ENCODE measurements at regions not wholly inside any gene's neighbourhood (a gene's known extent, or its start where the extent isn't known, plus 50 kb on each side); places are given as distances from the start of the nearest gene placed in this dataset.

GRCh38 chr19:30846102-30846501, 473.9 kb downstream of the ZNF536 start:
- peaks cover 2% of the 10 kb centered on the region for H3K9me3 Mint-ChIP-seq
- H3K79me2 ChIP-seq (ENCODE audit: low read depth) = no peaks in the 10 kb centered on the region
- peaks cover 8% of the 10 kb centered on the region for H3K27me3 Mint-ChIP-seq (ENCODE audit: insufficient read depth, low read depth)
- peaks cover 6% of the 10 kb centered on the region for H3K4me1 Mint-ChIP-seq
- no peak for DNase-seq (ENCODE audit: low spot score)
- H3K4me1 ChIP-seq = no peaks in the 10 kb centered on the region
- H3F3A ChIP-seq (ENCODE audit: low read depth) = no peaks in the 10 kb centered on the region
- no peaks in the 10 kb centered on the region for H4K20me1 ChIP-seq (ENCODE audit: low read depth)
- no peak overlapping the region for H3K27ac Mint-ChIP-seq
- H3K4me3 ChIP-seq = no peak overlapping the region
- no peak overlapping the region for H2AFZ ChIP-seq (replicated peaks)
- H3K4me2 ChIP-seq = no peak overlapping the region
- H3K9me3 ChIP-seq (ENCODE audit: low read depth) = no peaks in the 10 kb centered on the region
- no peak overlapping the region for H3K4me3 Mint-ChIP-seq
- no peaks in the 10 kb centered on the region for H3K36me3 Mint-ChIP-seq
- TF ChIP-seq EZH2 (IDR thresholded peaks at IDR 0.05) = no peak
- TF ChIP-seq EZH2phosphoT487 (IDR thresholded peaks at IDR 0.05) = no peak
- TF ChIP-seq CTCF (IDR thresholded peaks at IDR 0.05) = no peak
- H3K9ac ChIP-seq = no peak overlapping the region
- no peaks in the 10 kb centered on the region for H3K27me3 ChIP-seq
- H3K36me3 ChIP-seq = no peaks in the 10 kb centered on the region
- no peak overlapping the region for H3K27ac ChIP-seq

- H3K4me1 ChIP-seq = no peaks in the 10 kb centered on the region
- no peaks in the 10 kb centered on the region for H3K36me3 ChIP-seq
- no peak overlapping the region for H3K27ac ChIP-seq
- no peaks in the 10 kb centered on the region for H3F3A ChIP-seq (ENCODE audit: low read depth)
- H4K20me1 ChIP-seq (ENCODE audit: low read depth) = no peaks in the 10 kb centered on the region
- H3K9me3 Mint-ChIP-seq = peaks cover 5% of the 10 kb centered on the region
- DNase-seq (ENCODE audit: low spot score) = no peak
- H3K36me3 Mint-ChIP-seq = no peaks in the 10 kb centered on the region
- no peaks in the 10 kb centered on the region for H3K9me3 ChIP-seq (ENCODE audit: low read depth)
- no peak overlapping the region for H3K4me3 Mint-ChIP-seq
- H3K4me2 ChIP-seq = no peak overlapping the region
- H3K9ac ChIP-seq = no peak overlapping the region
- H3K4me1 Mint-ChIP-seq = no peaks in the 10 kb centered on the region
- H3K27ac Mint-ChIP-seq = no peak overlapping the region
- TF ChIP-seq EZH2 (IDR thresholded peaks at IDR 0.05) = no peak
- TF ChIP-seq EZH2phosphoT487 (IDR thresholded peaks at IDR 0.05) = no peak
- no peak for TF ChIP-seq CTCF (IDR thresholded peaks at IDR 0.05)
- peaks cover 2% of the 10 kb centered on the region for H3K27me3 Mint-ChIP-seq (ENCODE audit: insufficient read depth, low read depth)
- H3K4me3 ChIP-seq = no peak overlapping the region
- H2AFZ ChIP-seq (replicated peaks) = no peak overlapping the region
- H3K27me3 ChIP-seq = no peaks in the 10 kb centered on the region
- H3K79me2 ChIP-seq (ENCODE audit: low read depth) = no peaks in the 10 kb centered on the region
Observed at GRCh38 chr19:30842926-30843325, 470.7 kb downstream of the ZNF536 start.

- no peak overlapping the region for H3K4me3 Mint-ChIP-seq
- H3K4me1 Mint-ChIP-seq = no peaks in the 10 kb centered on the region
- Histone ChIP-seq H3K36me3 (no peaks in the 10 kb centered on the region), H3K4me3 (no peak overlapping the region), H3K9ac (no peak overlapping the region), H3K4me1 (no peaks in the 10 kb centered on the region), H3K79me2 (ENCODE audit: low read depth) (no peaks in the 10 kb centered on the region), H3K27ac (no peak overlapping the region), H4K20me1 (ENCODE audit: low read depth) (no peaks in the 10 kb centered on the region), H3K9me3 (ENCODE audit: low read depth) (no peaks in the 10 kb centered on the region), H2AFZ (replicated peaks) (no peak overlapping the region), H3F3A (ENCODE audit: low read depth) (no peaks in the 10 kb centered on the region), H3K27me3 (no peaks in the 10 kb centered on the region), H3K4me2 (no peak overlapping the region)
- peaks cover 4% of the 10 kb centered on the region for H3K27me3 Mint-ChIP-seq (ENCODE audit: insufficient read depth, low read depth)
- no peaks in the 10 kb centered on the region for H3K36me3 Mint-ChIP-seq
- no peak overlapping the region for H3K27ac Mint-ChIP-seq
- TF ChIP-seq EZH2phosphoT487 (IDR thresholded peaks at IDR 0.05) = no peak
- no peak for TF ChIP-seq CTCF (IDR thresholded peaks at IDR 0.05)
- no peak for TF ChIP-seq EZH2 (IDR thresholded peaks at IDR 0.05)
- no peak for DNase-seq (ENCODE audit: low spot score)
- H3K9me3 Mint-ChIP-seq = peaks cover 5% of the 10 kb centered on the region
Observed at GRCh38 chr19:30841934-30842333, 469.8 kb downstream of the ZNF536 start.

Measured in neural progenitor cell (in vitro differentiated cells).